Posterior cingulate gyrus (tissue), 11 donors: ENCODE measurements at regions not wholly inside any gene's neighbourhood (a gene's known extent, or its start where the extent isn't known, plus 50 kb on each side); places are given as distances from the start of the nearest gene placed in this dataset.
A peak's percentile ranks its signal among the peaks of the same experiment; 100 is the strongest.

Experiments used
- DNase-seq, 10 donors: peaks; one replicate each; pipeline versions ENCODE4 v3.0.0 to v3.0.0-alpha.2; 2020 to 2021; ENCODE audit warnings: mixed read lengths in 3 of 10
- intact Hi-C: fragments of 100-400 bp; cut with DNase I; formaldehyde crosslinking; loops from one replicate; pipeline ENCODE4 v1.15.1; 2023

DNA sequence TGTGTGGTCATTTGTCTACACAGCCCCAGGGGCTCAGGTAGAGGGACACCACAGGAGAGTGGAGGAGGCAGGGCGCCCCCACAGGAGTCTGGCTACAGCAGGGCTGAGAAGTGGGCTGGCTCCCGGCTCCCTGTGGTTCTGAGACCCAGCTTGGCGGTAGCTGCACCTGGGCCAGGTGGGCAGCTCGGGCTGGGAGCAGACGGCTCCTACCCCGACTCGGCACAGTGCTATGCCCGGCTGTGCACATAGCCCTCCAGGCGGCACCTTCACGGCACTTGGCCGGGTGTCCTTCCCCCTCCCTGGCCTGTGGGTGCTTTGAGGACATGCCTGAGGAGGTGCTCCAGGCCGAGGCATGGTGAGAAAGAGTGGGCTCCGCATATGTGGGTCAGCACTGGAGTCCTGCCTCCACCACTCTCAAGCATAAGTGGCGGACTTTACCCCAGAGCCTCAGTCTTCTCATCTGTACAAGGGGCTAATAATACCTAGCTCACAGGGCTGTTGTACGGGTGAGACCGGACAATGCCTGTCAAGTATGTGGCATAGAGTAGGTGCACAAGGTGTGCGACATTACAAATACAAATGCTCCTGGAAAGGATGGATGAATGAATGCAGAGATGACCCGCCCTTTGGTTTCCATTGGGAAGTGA lies 50.1 kb upstream of the JPH3 start:
- DNase-seq, result peak in 2 of 10 donors; percentile 5 to 74
- intact Hi-C loops, result no loop called here

GRCh38 chr16:87551487-87551886 lies 50.8 kb upstream of the JPH3 start:
- peak in 1 of 10 donors; percentile 49 for DNase-seq
- intact Hi-C loops, result no loop called here

DNA sequence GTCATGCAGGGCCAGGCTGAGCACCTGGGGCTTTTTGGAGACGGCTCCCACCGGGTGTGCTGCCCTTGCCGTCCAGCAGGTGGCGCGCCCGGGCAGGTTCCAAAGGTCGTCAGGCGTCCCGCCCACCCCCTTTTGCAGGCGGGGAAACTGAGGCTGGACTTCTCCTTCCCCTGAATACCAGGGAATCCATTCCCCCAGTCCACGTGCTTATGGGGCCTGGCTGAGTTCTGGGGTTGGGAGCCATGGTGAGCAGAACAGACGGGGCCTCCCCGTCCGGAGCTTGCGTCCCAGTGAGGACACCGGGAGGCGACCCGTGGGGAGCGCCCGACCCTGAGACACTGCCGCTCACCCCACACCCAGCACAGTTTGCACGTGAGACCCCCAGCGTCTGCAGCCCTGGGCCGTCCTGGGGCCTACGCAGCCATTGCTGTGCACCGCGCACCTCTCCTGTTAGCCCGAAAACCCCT lies 51.8 kb upstream of the JPH3 start:
- peak in 7 of 10 donors; percentile 36 to 93 (median 57) for DNase-seq
- intact Hi-C loops, result no loop called here

DNA sequence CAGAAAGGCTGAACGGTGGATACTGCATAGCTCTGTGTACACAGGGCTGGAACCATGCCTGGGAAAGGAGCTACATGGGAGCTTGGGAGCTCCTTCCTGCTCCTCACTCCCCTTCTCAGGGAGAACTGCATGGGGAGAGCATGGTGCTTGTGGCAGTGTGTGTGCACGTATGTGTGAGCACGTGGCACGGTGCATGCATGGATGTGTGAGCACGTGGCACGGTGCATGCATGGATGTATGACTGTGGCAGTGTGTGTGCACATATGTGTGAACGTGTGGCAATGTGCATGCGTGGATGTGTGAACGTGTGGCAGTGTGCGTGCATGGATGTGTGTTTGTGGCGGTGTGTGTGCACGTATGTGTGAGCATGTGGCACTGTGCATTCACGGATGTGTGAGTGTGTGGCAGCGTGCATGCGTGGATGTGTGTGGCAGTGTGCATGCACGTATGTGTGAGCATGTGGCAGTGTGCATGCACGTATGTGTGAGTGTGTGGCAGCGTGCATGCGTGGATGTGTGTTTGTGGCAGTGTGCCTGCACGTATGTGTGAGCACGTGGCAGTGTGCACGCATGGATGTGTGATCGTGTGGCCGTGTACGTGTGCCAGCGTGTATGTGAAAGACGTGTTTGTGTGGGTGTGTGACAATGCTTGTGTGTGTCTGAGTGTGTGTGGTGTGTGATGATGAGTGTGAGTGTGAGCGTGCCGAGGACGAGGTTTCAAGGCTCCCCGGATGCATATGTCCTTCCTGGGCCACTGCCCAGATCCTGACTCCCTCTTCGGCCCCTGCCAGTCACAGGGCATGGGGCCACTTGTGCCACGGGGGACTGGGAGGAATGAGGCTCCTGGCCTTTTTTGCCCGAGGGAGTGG lies 52.4 kb upstream of the JPH3 start:
- intact Hi-C loops, result no loop called here
- peak in 1 of 10 donors; percentile 54 for DNase-seq

DNA sequence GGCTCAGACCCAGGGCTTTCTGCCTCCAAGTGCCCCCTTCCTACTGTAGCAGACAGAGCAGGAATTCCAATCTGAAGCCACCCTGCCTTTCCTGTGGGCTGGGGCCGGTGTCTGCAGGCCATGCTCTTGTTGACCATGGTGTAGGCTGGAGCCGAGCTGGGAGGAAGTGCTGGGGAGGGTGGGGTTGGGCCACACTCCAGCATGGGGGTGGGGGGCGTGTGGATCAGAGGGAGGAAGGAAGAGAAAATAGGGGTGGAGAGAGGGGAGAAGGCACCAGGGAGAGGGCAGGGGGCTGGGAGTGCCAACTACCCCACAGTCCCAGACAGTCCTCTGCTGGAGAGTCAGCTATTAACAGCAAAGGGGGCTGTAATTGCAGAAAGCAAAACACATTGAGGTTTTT lies 54.3 kb upstream of the JPH3 start:
- intact Hi-C loops, result no loop called here
- DNase-seq, result peak in 1 of 10 donors; percentile 30

- intact Hi-C loops, result no loop called here
- DNase-seq, result peak in 2 of 10 donors; percentile 77 to 79
Measured at GRCh38 chr16:87543436-87544191, 50.8 kb upstream of the ZCCHC14 start.

DNA sequence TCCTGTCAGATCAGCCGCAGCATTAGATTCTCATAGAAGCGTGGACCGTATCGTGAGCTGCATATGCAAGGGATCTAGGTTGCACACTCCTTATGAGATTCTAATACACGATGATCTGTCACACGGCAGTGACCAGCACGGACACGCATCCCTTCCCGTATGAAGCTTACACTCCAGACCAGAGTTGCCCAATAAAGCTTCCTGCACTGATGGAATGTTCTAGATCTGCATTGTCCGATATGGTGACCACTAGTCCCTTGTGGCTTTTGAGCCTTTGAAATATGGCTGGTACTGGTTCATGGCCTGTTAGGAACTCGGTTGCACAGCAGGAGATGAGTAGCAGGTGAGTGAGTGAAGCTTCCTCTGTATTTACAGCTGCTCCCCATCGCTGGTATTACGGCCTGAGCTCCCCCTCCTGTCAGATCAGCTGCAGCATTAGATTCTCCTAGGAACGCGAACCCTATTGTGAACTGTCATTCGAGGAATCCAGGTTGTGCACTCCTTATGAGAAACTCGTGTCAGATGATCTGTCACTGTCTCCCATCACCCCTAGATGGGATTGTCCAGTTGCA lies 49.8 kb upstream of the ZCCHC14 start:
- intact Hi-C loops, result no loop called here
- peak in 1 of 10 donors; percentile 7 for DNase-seq
